HG03060 (cell line): ENCODE measurements at regions not wholly inside any gene's neighbourhood (a gene's known extent, or its start where the extent isn't known, plus 50 kb on each side); places are given as distances from the start of the nearest gene placed in this dataset.

ENCODE experiments used
- ATAC-seq: cut with Tn5 transposase; IDR thresholded peaks from one replicate; pipeline ENCODE4 v1.9.1; 2021; ENCODE audit warnings: low read depth, moderate number of reproducible peaks; ENCODE audit not compliant: unreplicated experiment

DNA sequence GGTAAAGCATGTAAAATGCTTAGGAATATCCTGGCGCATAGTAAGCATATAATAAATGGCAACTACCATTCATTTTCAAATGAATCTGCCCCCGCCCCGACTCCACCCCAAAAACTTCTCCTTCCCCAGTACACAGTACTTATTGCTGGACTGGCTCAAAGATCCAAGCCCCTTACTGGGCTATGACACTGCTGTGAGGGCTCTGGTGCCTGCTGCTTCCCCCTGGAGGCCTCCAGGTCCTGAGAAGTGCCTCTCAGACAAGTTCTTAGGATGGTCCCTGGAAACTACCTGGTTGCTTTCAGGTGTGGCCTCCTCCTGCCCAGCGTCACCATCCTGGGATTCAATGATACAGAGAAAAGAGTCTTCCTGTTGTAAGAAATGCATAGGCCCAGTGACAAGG lies 190.6 kb upstream of the NTM start:
- ATAC-seq: no peak

DNA sequence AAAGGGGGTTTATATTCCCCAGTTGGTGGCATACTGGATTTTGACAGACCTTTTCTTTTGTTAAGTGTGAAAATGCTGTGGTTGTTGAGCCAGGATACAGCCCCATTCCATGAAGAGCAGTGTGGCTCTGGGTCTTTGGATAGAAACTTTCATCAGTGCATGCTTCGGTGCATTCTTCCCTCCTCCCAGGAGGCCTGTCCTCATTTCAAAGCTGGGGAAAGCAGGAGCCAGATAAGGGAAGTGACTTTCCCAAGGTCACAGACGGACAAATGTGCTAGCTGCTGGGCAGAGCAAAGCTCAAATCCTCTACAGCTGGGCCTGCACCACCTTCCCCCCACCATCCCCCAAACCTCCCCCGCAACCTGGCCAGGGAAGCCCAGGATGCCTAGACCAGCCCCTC lies 184.5 kb upstream of the NTM start:
- no peak for ATAC-seq

DNA sequence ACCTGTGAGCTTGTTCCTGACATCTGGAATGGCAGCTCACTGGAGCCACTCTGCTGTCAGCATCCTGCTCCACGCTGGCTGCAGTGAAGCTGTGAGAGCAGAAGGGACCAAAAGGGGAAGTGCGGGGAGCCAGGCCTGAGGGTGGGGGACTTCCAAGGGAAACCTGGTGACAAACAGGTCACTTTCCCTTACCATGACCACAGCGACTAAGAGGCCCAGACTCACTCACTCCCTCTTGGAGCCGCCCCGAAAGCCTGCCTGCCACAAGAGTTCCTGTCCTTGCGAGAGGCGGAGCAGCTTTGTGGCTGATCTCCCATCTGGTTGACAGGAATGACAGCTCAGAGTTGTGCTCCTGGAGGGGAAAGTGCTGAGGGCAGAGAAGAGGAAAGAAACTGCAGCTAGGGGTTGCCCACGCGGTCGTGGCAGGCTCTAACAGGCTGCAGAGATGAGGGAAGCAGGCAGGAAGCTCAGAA lies 183.8 kb upstream of the NTM start:
- peak; percentile 75 for ATAC-seq

DNA sequence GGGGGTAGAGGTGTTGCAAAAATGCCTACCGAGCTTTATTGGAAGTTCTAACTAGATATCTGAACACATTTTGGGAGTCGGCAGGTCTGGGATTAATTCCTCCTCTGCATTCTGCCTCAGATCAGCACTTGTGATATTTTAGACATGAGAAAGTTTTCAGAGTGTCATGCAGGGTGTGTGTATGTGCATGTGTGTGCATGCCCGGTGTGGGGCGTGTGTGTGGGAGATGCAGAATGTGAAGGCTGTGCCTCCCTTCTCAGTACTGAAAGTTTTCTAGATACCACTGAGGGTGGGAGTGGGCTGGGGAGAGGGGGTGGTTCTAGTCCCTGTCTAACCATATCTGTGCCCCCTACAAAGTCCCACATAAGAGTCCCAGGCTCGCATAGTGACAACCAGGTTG lies 180.0 kb upstream of the NTM start:
- ATAC-seq: no peak

DNA sequence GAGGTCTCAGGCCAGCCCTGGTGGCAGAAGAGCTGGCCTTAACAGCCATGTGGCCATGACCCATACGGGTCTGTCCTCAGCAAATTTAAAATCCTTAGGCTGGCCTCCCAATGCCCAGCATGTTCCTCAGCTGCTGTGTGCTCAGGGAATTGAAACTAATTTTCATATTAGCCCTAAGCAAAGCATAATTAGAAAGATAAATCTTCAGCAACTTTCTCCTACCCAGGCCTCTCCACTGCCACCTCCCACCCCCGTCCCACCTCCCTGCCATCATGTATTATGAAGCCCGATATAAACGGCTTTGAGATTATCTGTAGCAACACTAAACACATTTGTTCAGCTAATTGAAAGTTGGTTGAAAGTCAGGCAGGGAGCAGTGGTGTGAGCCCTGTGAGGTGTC lies 178.8 kb upstream of the NTM start:
- no peak for ATAC-seq

DNA sequence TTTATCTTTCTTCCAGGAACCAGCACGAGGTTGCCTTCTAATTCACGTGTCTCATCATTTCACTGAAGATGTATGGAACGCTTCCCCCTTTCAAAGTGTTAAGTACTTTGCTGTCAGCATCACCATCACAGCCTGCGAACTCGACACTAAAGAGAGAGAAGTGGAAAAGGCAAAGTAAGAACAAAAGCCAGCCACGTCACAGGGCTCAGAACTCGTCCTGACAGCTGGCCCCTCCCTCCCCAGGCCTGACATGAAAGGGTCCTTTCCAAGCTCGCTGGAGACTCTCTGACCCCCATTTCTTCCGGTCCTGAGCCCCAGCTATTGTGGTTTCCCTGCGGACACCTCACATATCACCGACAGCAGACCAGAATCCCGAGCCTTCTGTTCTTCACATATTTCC lies 177.8 kb upstream of the NTM start:
- no peak for ATAC-seq

DNA sequence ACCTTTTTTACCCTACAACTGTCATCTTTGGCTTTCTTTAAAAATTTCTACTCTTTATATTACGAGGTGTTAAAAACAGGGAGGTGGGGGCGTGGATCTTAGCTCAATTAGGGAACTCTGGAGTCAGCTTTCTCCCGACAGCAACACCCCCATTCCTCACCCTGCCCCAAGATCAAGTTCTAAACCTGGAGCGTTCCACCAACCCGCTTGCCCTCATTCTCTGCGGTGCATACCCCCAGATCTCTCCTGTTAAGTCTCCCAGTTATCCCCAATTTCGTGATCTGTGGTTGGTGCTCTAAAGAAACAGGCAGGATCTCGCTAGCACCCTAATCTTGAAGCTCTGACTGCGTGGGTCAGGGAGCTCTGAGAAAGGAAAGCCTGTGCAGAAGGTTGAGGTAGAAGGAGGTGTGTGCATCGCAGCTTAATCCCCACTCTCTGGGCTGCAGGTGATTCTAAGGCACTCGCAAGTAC lies 177.3 kb upstream of the NTM start:
- ATAC-seq: no peak

DNA sequence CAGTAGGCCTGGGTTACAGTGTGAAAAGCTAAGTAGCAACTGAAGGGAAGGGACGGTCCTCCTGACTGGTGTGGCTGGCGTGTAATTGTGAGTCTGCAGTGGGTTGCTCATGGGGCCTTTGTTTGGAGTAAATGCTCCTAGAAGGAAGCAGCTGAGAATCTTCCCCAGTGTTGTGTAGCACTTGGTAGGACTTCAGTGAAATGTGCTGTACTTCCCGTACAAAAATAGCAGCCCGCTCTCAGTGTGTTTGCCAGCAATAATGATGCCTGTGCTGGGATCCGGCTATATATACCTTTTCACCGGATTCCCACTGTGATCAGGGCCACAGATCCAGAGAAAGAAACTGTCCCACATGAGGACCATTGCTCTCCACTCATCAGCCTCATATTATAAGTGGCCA lies 175.7 kb upstream of the NTM start:
- no peak for ATAC-seq

DNA sequence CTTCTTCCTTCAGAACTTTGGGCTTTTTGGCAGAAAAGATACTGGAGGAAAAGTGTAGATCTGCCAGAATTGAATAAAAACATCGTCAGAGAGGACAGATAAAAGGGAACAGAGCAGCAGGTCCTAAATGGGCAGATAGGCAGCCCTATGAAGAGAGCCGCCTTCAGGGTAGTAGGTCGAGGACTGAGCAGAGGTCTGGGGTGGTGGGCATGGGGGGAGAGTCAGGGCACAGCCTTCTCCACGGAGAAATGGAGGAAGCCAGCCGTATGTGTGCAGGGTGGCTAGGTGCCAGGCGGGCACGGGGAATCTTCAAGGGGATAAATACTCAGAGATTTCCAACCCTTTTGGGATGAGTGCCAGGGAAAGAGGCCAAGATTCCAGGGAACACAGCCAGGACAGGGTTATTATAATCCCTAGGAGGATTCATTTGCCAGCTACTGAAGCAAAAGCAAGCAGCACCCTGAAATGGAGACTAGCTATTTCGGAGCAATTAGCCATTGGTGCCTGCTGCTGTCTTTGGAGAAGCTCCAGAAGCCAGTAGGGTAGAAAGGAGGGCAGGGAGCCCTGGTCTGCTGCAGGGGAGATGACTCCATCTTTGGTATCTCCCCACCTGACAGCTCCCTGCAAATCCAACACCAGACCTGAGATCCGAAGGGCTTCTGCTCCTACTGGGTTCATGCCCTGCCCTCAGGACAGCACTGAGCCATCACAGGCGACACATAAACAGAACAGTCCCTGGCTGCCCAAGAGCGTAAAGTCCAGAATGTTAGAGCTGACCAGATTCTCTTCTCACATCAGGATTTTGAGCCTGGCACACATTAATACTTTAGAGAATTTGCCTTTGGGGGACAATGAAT lies 174.5 kb upstream of the NTM start:
- ATAC-seq: no peak

DNA sequence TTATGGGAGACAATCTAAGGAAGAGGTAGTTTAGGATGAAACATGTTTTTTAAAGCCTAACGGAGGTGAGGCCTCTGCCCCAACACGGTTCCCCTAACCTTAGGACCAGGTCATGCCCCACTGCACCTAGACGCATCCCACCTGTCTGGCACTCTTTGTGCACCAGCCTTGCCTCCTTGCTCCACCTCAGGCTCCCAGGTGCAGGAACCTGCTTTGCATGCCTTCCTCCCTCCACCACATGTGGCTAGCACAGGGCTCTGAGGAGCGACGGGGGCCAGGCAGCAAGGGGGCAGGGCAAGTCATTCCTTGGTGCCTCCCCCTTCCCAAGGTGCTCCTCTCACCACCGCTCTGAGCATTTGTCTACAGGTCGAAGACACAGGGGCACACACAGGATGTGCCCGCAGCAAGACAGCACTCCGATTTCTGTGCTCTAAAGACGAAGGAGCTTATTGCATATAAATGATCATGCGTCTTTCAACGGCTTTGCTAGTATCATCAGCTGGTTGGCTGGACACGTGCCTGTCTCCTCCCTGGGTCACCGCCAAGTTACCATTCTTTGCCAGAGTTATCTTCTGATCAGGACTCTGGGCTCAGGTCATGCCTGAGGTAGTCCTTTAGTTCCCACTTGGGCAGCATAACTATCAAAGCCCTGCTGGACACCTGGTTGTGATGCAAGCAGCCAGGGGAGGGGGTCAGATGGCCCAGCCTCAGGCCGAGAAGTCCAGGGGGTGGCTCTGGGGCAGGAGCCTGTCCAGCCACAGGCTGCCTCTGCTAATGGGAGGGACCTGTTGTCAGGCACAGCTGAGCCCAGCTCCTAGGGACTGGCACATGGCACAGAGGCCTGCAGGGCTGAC lies 172.0 kb upstream of the NTM start:
- ATAC-seq: no peak

DNA sequence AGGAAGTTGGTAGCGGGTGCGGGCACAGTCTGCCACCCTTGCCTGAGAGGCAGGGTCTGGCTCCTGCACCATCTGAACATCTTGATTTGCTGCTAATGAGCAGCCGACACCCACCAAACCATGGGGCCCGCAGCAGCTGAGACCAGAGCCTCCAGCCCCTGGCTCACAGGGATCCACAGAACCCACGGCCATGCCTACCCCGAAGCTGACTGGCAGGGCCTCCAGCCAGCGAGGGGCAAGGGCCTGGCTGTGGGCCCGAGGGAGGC lies 171.5 kb upstream of the NTM start:
- ATAC-seq: no peak

DNA sequence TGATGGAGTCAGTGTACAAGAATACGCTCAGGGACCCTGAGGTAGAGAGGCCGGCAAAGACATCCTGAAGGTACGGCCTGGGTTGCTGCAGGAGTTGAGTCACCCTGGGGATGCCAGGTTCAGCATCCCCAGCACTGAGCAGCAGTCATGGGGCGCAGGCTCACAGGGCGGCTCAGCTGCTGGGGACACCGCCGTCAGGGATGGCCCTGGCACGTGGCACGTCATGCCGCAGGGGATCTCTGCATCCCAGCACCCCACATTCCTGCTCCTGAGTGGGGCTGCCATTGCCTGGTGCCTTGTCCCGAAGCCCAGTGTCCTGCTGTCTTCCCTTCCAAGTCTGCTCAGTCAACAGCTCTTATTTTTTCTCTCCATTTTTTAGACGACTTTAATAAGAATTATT lies 168.7 kb upstream of the NTM start:
- no peak for ATAC-seq

DNA sequence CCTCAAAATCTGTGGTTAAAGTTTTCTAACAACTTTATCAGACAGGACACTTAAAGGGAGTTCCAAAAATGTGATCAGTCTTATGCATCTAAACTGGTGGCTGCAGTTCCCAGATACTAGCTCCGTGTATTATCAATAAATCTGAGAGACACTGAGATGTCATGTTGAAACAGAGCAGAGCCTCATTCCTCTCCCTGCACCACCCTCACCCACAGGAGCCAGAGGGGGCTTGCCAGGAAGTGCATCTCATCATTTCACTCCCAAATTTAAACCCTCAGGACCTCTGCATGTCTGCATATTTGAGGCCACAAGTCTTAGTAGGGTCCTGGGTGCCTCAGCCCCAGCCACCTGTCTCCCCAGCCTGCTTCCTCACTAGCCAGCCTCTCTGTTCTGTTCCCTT lies 167.4 kb upstream of the NTM start:
- ATAC-seq: no peak

DNA sequence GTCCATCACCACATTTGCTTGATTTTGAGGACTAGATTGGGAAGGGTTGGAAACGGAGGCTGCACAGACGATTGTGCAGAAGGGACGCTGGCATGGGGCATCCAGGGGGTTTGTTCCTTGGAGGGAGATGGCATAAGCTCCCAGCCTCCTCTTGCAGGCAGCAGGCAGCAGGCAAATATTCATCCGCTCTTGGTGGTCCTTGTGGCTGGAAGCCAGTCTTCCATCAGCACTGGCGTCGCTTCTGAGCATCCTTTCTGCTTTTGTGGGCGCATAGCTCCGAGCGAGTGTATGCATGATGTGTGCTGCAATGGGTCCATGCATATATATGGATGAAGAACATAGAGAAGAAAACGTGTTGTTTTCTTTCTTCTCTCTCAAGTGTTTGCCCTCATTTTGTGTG lies 166.1 kb upstream of the NTM start:
- no peak for ATAC-seq

DNA sequence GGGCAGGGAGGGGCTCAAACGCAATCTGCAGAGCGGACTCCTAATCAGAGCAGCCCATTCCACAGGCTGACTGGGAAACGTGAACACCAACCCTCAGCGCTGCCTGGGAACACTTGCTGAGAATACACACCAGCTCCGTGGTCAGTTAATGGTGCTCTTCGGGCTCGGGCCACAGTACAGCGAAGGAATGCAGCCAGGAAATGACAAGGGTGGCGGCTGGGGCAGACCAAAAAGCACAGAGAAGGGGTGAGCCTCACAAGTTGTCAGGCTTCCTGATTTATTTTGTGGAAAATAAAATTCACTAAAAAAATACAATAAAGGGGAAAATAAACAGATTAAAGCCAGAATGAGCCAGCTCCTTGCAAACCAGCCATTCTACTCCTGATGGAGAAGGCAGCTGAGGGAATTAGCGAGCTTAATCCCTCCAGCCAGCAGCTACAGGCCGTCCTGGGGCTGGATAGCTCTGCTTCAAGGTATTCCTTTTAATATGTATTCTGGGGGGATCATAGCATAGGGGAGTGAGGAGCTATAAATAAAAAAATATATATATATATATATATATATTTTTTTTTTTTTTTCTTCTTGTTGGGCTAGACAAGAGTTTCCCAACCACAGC lies 165.5 kb upstream of the NTM start:
- ATAC-seq: no peak

DNA sequence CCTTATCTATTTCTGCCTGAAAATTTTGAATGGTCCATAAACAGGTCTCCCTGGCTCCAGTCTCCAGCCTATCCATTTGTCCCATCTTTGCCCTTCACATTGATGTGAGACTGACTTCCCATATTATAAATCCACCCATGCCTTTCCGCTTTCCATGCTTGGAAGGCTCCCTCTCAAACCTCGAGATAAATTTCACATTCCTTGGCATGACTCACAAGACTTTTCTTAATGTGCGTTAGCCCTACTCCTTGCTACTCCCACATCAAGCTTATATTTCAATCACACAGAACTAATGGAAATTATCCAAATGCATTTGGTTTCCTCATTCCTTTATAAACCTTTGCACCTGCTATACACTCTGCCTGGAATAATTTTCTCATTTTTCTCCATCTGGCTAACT lies 163.7 kb upstream of the NTM start:
- ATAC-seq: no peak

DNA sequence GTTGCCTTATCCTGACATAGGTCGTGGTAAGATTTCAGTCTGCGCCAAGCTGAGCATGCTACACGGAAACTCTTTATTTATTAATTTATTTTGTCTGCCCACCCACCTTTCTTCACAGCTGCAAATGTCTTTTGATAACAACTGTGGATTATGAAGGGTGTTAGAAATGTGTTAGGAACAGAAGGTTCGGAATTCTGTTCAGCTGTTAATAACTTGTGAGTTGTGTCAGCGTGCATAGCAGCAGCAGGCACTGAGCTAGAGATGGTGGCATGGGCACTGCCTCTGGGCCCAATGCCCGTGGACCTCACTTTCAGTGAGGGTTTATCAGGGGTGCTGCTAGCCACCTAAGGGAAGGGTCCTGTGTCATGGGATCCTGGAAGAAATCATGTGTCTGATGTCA lies 162.5 kb upstream of the NTM start:
- no peak for ATAC-seq

DNA sequence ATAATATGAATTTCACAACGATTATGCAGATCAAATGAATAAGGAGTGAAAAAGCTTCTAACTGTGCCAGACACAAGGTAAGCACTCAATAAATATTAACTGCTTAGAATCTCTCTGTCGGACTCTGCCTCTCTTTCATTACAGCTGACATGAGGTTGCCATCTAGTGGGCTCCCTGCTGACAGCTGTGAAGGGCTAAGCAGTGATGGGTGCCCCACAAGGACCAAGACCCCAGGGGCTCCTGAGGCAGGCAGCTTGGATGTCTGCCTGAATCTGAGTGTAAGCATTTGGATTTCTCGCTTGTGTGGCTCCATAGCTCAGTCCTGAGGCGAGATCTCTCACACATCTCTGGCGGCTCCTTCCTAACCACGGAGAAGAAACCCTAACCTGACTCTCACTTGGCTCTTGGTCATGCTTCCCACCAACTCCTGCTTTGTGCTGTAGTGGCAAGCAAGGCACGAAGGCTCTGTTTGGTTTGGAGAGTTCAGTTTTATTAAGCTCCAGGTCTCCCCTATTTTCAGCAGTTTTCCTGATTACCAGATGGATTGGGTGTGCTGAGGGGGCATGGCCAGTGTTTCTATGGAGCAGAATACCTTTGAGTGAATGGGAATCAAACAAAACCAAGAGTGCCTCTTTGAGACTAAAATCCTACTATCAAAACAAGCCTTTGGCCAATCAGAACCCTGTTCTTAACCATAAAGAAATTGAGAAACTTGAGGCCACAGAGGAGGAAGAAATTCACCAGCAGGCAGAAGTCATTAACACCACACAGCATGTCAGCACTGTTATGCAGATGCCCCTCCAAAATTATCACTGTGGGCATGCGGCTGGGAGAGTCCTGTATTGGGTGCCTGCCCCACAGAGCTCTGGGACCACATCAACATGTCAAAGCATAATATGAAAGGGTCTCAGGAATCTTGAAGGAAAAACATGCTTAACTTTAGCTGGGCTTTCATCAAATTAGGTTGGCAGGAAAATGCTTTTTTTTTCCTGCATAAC lies 152.8 kb upstream of the NTM start:
- ATAC-seq: no peak

DNA sequence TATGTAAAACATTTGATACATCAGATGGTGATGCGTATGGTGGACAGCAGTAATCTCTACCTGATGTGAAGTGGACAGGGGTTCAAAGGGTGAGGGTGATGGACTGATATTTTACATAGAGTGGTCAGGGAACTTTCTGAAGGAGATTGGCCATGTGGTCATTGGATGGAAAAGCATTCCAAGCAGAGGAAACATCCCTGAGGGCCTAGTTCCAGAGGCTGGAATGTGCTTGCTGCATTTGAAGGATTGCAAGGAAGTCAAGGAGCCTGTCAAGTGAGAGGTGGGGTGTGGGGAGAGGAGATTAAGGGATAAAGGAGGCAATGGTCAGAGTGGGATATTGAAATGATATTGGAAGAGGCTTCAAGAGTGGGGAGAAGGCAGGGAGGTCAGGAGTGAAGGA lies 151.9 kb upstream of the NTM start:
- ATAC-seq: no peak

DNA sequence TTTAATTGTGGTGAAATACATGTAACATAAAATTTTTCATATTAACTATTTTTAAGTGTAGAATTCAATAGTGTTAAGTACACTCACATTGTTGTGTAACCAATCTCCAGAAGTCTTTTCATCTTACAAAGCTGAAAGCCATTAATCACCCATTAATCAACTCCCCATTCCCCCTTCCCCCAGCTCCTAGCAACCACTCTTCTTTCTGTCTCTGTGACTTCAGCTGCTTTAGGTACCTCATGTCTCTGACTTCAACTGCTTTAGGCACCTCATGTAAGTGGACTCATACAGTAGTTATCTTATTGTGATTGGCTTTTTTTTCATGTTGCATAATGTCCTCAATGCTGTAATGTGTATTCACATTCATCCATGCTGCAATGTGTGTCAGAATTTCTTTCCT lies 150.8 kb upstream of the NTM start:
- no peak for ATAC-seq
